Ureter (tissue), 1 donor: ENCODE measurements at regions not wholly inside any gene's neighbourhood (a gene's known extent, or its start where the extent isn't known, plus 50 kb on each side); places are given as distances from the start of the nearest gene placed in this dataset.
"Not testable (repeated sequence)": the region's sequence is repeated elsewhere in the genome, so short reads cannot be mapped to it uniquely, and the experiment has no call there.

Experiments
- DNase-seq: peaks from one replicate; pipeline ENCODE4 v3.0.0-alpha.2; 2020; ENCODE audit warnings: low spot score
- donor health status: DM: yes; HTN: yes; CAD: no.

- DNase-seq = not testable (repeated sequence)
Observed at GRCh38 chr6:27052082-27052730, 195.3 kb upstream of the PRSS16 start.

- DNase-seq = no peak
Observed at GRCh38 chr6:27052731-27053082, 194.8 kb upstream of the PRSS16 start.

GRCh38 chr6:27053738-27054137 lies 193.8 kb upstream of the PRSS16 start:
- DNase-seq = no peak

GRCh38 chr6:27056615-27057014 lies 190.9 kb upstream of the PRSS16 start:
- DNase-seq = no peak

GRCh38 chr6:27059621-27060425 lies 187.7 kb upstream of the PRSS16 start:
- no peak for DNase-seq

- DNase-seq = no peak
Observed at GRCh38 chr6:27061235-27061993, 186.1 kb upstream of the PRSS16 start.

GRCh38 chr6:27062755-27063154 lies 184.7 kb upstream of the PRSS16 start:
- DNase-seq = no peak

- no peak for DNase-seq
Observed at GRCh38 chr6:27065183-27065582, 182.3 kb upstream of the PRSS16 start.

GRCh38 chr6:27066381-27066780 lies 181.1 kb upstream of the PRSS16 start:
- no peak for DNase-seq

- DNase-seq = no peak
Observed at GRCh38 chr6:27066802-27067201, 180.7 kb upstream of the PRSS16 start.

GRCh38 chr6:27073441-27073840 lies 174.1 kb upstream of the PRSS16 start:
- DNase-seq = no peak

- DNase-seq = no peak
Observed at GRCh38 chr6:27076116-27076515, 171.4 kb upstream of the PRSS16 start.

GRCh38 chr6:27078734-27079357 lies 168.7 kb upstream of the PRSS16 start:
- DNase-seq = peak; percentile 63

GRCh38 chr6:27081188-27081587 lies 166.3 kb upstream of the PRSS16 start:
- no peak for DNase-seq

GRCh38 chr6:27081931-27082330 lies 165.6 kb upstream of the PRSS16 start:
- no peak for DNase-seq

- DNase-seq = no peak
Observed at GRCh38 chr6:27088068-27088467, 159.4 kb upstream of the PRSS16 start.

- no peak for DNase-seq
Observed at GRCh38 chr6:27091661-27092315, 155.7 kb upstream of the PRSS16 start.

GRCh38 chr6:27092316-27092692 lies 155.2 kb upstream of the PRSS16 start:
- DNase-seq = no peak

GRCh38 chr6:27095914-27096313 lies 151.6 kb upstream of the PRSS16 start:
- no peak for DNase-seq

- peak; percentile 63 for DNase-seq
Observed at GRCh38 chr6:27096834-27097511, 150.5 kb upstream of the PRSS16 start.

- no peak for DNase-seq
Observed at GRCh38 chr6:27098956-27099355, 148.5 kb upstream of the PRSS16 start.
